Esophagus muscularis mucosa (tissue), 4 donors: ENCODE measurements at regions not wholly inside any gene's neighbourhood (a gene's known extent, or its start where the extent isn't known, plus 50 kb on each side); places are given as distances from the start of the nearest gene placed in this dataset.

Source experiments
- CTCF ChIP-seq, 3 experiments: fragments of 200-600 bp in 2 of 3; fragments of 450-650 bp in 1 of 3; sonication (generic) in 2 of 3; IDR thresholded peaks; one replicate each; pipeline ENCODE4 v1.5.1; 2017 to 2019; ENCODE audit warnings: antibody characterized with exemption in 3 of 3, mild to moderate bottlenecking in 2 of 3, moderate library complexity in 1 of 3
- EP300 ChIP-seq: sonication (generic); formaldehyde crosslinking; IDR thresholded peaks from one replicate; pipeline ENCODE4 v1.6.1; 2017; ENCODE audit warnings: antibody characterized with exemption
- POLR2A ChIP-seq: fragments of 450-650 bp; IDR thresholded peaks from one replicate; pipeline ENCODE4 v1.6.1; 2017; ENCODE audit warnings: antibody characterized with exemption, moderate library complexity, mild to moderate bottlenecking, low read depth
- POLR2AphosphoS5 ChIP-seq, 2 donors: sonication (generic); formaldehyde crosslinking; IDR thresholded peaks; one replicate each; pipeline ENCODE4 v1.6.1; 2017; ENCODE audit warnings: antibody characterized with exemption in 2 of 2

- TF ChIP-seq CTCF (IDR thresholded peaks at IDR 0.05) (no peak), POLR2A (no peak), EP300 (no peak), POLR2AphosphoS5 (IDR thresholded peaks at IDR 0.05) (no peak)
Observed at GRCh38 chr16:51045186-51045585, 105.9 kb downstream of the SALL1 start.
